ENCODE measurements at regions not wholly inside any gene's neighbourhood (a gene's known extent, or its start where the extent isn't known, plus 50 kb on each side); places are given as distances from the start of the nearest gene placed in this dataset.

- intact Hi-C loops (cut with DNase I; ENCODE audit: low total_unique reads) (no loop called here), in situ Hi-C loops (cut with MboI; ENCODE audit: low pct_ligation_motif_present in 1 of 4, low pct_unique_long_range_greater_than_20kb in 1 of 4, low sequenced_read_pairs in 3 of 4) (no loop called here)
- 21 to 40% methylated on average over 3 of the region's 3 CpGs for WGBS, 2 donors (ENCODE audit: low coverage in 1 of 2)
- no peak for DNase-seq
- TF ChIP-seq POLR2A (IDR thresholded peaks at IDR 0.05): no peak
- TF ChIP-seq CTCF (IDR thresholded peaks at IDR 0.05): peak; percentile 25 to 55 (median 43)
- Histone ChIP-seq H3K27ac (no peak overlapping the region), H3K4me3 (no peak overlapping the region), H3K9me3 (no peaks in the 10 kb centered on the region), H3K36me3 (peaks cover 0 to 6% (median 0%) of the 10 kb centered on the region in 4 donors), H3K4me1 (no peaks in the 10 kb centered on the region), H3K27me3 (no peaks in the 10 kb centered on the region)
Measured at GRCh38 chr18:46213295-46213694, 109.1 kb downstream of the HAUS1 start.

GRCh38 chr18:46214435-46214834 lies 110.2 kb downstream of the HAUS1 start:
- Histone ChIP-seq H3K36me3 (peaks cover 0 to 6% (median 0%) of the 10 kb centered on the region in 4 donors), H3K27ac (no peak overlapping the region), H3K9me3 (no peaks in the 10 kb centered on the region), H3K27me3 (no peaks in the 10 kb centered on the region), H3K4me3 (no peak overlapping the region), H3K4me1 (peaks cover 0 to 2% (median 0%) of the 10 kb centered on the region in 4 donors)
- in situ Hi-C loops (cut with MboI; ENCODE audit: low pct_ligation_motif_present in 1 of 4, low pct_unique_long_range_greater_than_20kb in 1 of 4, low sequenced_read_pairs in 3 of 4): no loop called here
- 89 to 93% methylated on average over 1 of the region's 1 CpG for WGBS, 2 donors (ENCODE audit: low coverage in 1 of 2)
- TF ChIP-seq EP300 (IDR thresholded peaks at IDR 0.05; ENCODE audit: low read depth): no peak
- no peak for TF ChIP-seq POLR2A (IDR thresholded peaks at IDR 0.05)
- TF ChIP-seq POLR2AphosphoS5 (IDR thresholded peaks at IDR 0.05): no peak
- TF ChIP-seq CTCF (IDR thresholded peaks at IDR 0.05): no peak
- DNase-seq: no peak
- intact Hi-C loops (cut with DNase I; ENCODE audit: low total_unique reads): no loop called here

GRCh38 chr18:46215902-46216723 lies 111.9 kb downstream of the HAUS1 start:
- H3K4me1 ChIP-seq: peaks cover 0 to 4% (median 0%) of the 10 kb centered on the region in 4 donors
- in situ Hi-C loops (cut with MboI; ENCODE audit: low pct_ligation_motif_present in 1 of 4, low pct_unique_long_range_greater_than_20kb in 1 of 4, low sequenced_read_pairs in 3 of 4): no loop called here
- H3K27me3 ChIP-seq: no peaks in the 10 kb centered on the region
- H3K9me3 ChIP-seq: no peaks in the 10 kb centered on the region
- peaks cover 0 to 6% (median 0%) of the 10 kb centered on the region in 4 donors for H3K36me3 ChIP-seq
- no peak for TF ChIP-seq POLR2AphosphoS5 (IDR thresholded peaks at IDR 0.05)
- TF ChIP-seq EP300 (IDR thresholded peaks at IDR 0.05; ENCODE audit: low read depth): no peak
- TF ChIP-seq CTCF (IDR thresholded peaks at IDR 0.05): no peak
- TF ChIP-seq POLR2A (IDR thresholded peaks at IDR 0.05): no peak
- no peak overlapping the region for H3K27ac ChIP-seq
- intact Hi-C loops (cut with DNase I; ENCODE audit: low total_unique reads): no loop called here
- no peak for DNase-seq
- no peak overlapping the region for H3K4me3 ChIP-seq
- WGBS, 2 donors (ENCODE audit: low coverage in 1 of 2): 83 to 95% methylated on average over 1 to 16 of the region's 16 CpGs

GRCh38 chr18:46220116-46220515 lies 115.9 kb downstream of the HAUS1 start:
- no peak overlapping the region for H3K27ac ChIP-seq
- in situ Hi-C loops (cut with MboI; ENCODE audit: low pct_ligation_motif_present in 1 of 4, low pct_unique_long_range_greater_than_20kb in 1 of 4, low sequenced_read_pairs in 3 of 4): no loop called here
- no peak overlapping the region for H3K4me3 ChIP-seq
- DNase-seq: no peak
- TF ChIP-seq CTCF (IDR thresholded peaks at IDR 0.05): no peak
- TF ChIP-seq EP300 (IDR thresholded peaks at IDR 0.05; ENCODE audit: low read depth): no peak
- intact Hi-C loops (cut with DNase I; ENCODE audit: low total_unique reads): no loop called here
- H3K27me3 ChIP-seq: no peaks in the 10 kb centered on the region
- H3K4me1 ChIP-seq: peaks cover 0 to 4% (median 0%) of the 10 kb centered on the region in 4 donors
- WGBS, 2 donors (ENCODE audit: low coverage in 1 of 2): 80 to 100% methylated on average over 3 of the region's 3 CpGs
- no peaks in the 10 kb centered on the region for H3K9me3 ChIP-seq
- peaks cover 0 to 6% (median 0%) of the 10 kb centered on the region in 4 donors for H3K36me3 ChIP-seq
